Neutrophil (primary cell): ENCODE measurements at regions not wholly inside any gene's neighbourhood (a gene's known extent, or its start where the extent isn't known, plus 50 kb on each side); places are given as distances from the start of the nearest gene placed in this dataset.

Source experiments
- H3K27ac ChIP-seq: fragments of 200-600 bp; sonication (generic); 2 replicates; pipeline ENCODE4 v1.5.1; 2016; ENCODE audit warnings: mild to moderate bottlenecking, moderate library complexity
- H3K27me3 ChIP-seq: fragments of 200-600 bp; sonication (generic); 2 replicates; pipeline ENCODE4 v1.6.0; 2016; ENCODE audit warnings: mild to moderate bottlenecking
- H3K36me3 ChIP-seq: fragments of 200-600 bp; sonication (generic); 2 replicates; pipeline ENCODE4 v1.5.1; 2017
- H3K4me1 ChIP-seq, 2 experiments: fragments of 200-600 bp in 1 of 2; sonication (generic) in 1 of 2; 1 replicate in 1 of 2; 2 replicates in 1 of 2; pipeline versions ENCODE4 v1.5.1 to v1.6.1; 2013 to 2016; ENCODE audit warnings: low read depth in 1 of 2, low read length in 1 of 2, mild to moderate bottlenecking in 1 of 2, moderate library complexity in 1 of 2; ENCODE audit not compliant: control insufficient read depth in 1 of 2, insufficient read depth in 1 of 2
- H3K4me3 ChIP-seq, 2 experiments: fragments of 200-600 bp in 1 of 2; sonication (generic) in 1 of 2; 1 replicate in 1 of 2; 2 replicates in 1 of 2; pipeline ENCODE4 v1.5.1; 2013 to 2016; ENCODE audit warnings: low read depth in 1 of 2, low read length in 1 of 2, mild to moderate bottlenecking in 1 of 2, moderate library complexity in 1 of 2
- H3K9me3 ChIP-seq: fragments of 200-600 bp; sonication (generic); 2 replicates; pipeline ENCODE4 v1.5.1; 2016
- TF ChIP-seq, protein P1 (sequence below): fragments of 200-600 bp; sonication (generic); IDR thresholded peaks from 2 replicates; pipeline ENCODE4 v1.5.1; 2016; ENCODE audit warnings: antibody characterized with exemption

DNA sequence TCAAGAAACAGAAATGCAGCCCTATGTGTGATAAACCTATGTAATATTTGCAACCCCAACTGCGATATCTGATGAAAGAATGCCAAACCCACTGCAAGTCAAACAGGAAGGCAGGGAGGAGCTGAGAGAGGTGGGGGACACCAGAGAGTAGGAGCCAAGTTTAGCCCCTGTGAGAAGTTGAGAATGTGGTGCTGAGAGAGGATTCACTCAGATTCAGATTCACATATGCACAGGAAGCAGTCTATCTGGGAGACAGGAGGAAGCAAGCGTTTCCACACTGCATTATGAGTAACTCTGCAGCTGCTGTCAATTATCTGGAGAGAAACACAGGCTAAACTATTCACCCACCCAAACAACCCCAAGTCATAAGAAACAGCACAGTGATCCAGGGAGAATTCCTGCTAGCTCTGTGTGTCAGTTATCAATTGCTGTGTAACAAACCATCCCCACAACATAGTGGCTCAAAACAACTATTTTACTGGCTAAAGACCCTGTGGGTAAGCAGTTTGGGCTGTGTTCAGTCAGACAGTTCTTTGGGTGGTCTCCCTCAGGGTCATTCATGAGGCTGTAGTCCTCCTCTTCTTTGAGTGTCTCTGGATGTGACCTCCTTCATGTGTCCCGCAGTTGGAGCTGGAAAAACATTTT, 161.9 kb upstream of the RAI14 start:
- Histone ChIP-seq H3K9me3 (no peaks in the 10 kb centered on the region), H3K4me1 (no peaks in the 10 kb centered on the region), H3K27ac (no peak overlapping the region)

DNA sequence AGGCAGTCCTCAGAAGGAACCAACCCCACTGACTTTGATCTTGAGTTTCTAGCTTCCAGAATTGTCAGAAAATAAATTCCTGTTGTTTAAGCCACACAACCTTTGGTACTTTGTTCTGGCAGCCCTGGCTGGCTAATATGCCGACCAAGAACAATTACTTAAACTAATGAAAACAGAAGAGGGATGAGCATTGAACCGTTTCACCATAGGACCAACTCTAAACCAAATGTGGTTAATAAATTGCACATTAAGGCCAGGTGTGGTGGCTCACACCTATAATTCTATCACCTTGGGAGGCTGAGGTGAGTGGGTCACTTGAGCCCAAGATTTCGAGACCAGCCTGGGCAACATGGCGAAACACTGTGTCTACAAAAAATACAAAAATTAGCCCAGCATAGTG, 160.9 kb upstream of the RAI14 start:
- H3K4me3 ChIP-seq = no peak overlapping the region
- no peaks in the 10 kb centered on the region for H3K27me3 ChIP-seq
- H3K36me3 ChIP-seq = no peaks in the 10 kb centered on the region
- H3K27ac ChIP-seq = no peak overlapping the region
- no peaks in the 10 kb centered on the region for H3K9me3 ChIP-seq
- no peaks in the 10 kb centered on the region for H3K4me1 ChIP-seq
- TF ChIP-seq, protein P1, sequence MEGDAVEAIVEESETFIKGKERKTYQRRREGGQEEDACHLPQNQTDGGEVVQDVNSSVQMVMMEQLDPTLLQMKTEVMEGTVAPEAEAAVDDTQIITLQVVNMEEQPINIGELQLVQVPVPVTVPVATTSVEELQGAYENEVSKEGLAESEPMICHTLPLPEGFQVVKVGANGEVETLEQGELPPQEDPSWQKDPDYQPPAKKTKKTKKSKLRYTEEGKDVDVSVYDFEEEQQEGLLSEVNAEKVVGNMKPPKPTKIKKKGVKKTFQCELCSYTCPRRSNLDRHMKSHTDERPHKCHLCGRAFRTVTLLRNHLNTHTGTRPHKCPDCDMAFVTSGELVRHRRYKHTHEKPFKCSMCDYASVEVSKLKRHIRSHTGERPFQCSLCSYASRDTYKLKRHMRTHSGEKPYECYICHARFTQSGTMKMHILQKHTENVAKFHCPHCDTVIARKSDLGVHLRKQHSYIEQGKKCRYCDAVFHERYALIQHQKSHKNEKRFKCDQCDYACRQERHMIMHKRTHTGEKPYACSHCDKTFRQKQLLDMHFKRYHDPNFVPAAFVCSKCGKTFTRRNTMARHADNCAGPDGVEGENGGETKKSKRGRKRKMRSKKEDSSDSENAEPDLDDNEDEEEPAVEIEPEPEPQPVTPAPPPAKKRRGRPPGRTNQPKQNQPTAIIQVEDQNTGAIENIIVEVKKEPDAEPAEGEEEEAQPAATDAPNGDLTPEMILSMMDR = no peak

More for the DNA sequence above, 161.9 kb upstream of the RAI14 start:
- Histone ChIP-seq H3K36me3 (no peaks in the 10 kb centered on the region), H3K27me3 (no peaks in the 10 kb centered on the region), H3K4me3 (no peak overlapping the region)
- TF ChIP-seq, protein P1 = no peak

DNA sequence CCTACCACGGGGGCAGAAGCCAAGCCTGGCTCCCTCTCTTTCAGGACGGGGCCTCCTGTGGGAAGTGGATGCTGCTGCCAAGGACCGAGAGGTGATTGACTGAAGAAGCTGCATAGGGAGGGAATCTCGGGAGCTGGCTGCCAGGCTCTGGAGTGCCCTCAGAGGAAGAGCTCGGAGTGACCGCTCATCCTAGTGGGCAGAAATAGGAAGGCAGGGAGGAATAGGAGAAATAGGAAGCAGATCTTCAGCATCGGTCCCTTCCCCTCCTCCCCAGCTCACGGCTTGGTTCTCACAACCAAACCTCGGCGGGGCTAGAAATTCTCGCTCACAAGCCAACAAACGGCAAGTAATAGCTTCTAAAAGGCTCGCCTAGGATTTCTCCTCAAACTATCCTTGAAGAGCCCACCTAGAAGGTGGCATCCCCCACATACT, 159.9 kb upstream of the RAI14 start:
- Histone ChIP-seq H3K4me1 (no peaks in the 10 kb centered on the region), H3K27ac (no peak overlapping the region), H3K9me3 (no peaks in the 10 kb centered on the region), H3K4me3 (no peak overlapping the region), H3K27me3 (no peaks in the 10 kb centered on the region), H3K36me3 (no peaks in the 10 kb centered on the region)
- TF ChIP-seq, protein P1 = no peak

DNA sequence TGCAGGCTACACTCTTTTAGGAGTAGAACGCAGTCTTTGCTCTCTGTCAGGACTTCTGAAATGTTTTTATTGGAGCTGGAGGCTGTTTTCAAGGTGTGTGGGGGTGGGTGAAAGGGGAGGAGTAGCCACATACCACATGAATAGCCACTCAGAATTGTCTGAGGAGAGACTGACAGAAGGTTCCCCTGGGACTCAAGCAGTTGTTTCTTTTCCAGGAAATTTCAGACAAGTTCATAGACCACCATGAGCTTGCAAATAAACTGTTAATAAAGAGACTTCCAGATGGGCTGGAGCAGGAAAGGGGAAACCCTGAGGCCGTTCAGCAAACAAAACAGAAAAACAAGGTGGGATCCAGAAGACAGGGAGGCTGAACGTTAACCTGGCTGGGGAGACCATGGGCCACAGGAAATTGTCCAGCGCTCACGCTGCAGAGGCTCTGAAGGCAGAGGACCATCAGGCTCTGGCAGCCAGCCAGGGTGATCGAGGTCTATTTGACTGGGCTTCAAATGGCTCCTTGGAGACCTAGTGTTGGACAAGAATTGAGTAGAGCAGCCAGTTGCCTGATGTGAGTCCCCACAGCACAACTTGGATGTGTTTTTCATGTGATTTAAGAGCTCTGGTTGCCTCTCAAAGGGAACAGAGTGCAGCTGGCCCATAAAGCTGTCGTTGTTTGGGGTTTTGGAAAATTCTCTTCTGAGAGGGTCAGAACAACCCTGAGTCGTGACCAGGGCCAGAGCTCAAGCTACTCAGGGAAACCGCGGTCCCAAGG, 159.2 kb upstream of the RAI14 start:
- Histone ChIP-seq H3K9me3 (no peaks in the 10 kb centered on the region), H3K4me3 (no peak overlapping the region), H3K27me3 (no peaks in the 10 kb centered on the region), H3K4me1 (no peaks in the 10 kb centered on the region), H3K36me3 (no peaks in the 10 kb centered on the region), H3K27ac (no peak overlapping the region)
- TF ChIP-seq, protein P1 = no peak

DNA sequence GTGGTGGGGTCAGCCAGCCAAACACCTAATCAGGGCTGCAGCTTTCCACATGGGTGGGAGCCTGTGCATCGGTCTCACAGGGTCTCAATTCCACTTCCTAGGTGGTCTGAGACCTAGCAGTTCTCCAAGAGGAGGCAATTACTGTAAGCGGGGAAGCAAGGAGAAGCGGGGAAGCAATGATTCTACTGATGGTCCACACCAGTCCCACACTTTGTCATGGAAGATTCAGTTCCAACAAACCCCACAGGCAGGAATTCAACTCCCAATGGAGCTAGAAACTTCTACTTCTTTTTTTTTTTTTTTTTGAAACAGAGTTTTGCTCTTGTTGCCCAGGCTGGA, 158.7 kb upstream of the RAI14 start:
- Histone ChIP-seq H3K4me3 (no peak overlapping the region), H3K27ac (no peak overlapping the region), H3K4me1 (no peaks in the 10 kb centered on the region), H3K27me3 (no peaks in the 10 kb centered on the region), H3K36me3 (no peaks in the 10 kb centered on the region), H3K9me3 (no peaks in the 10 kb centered on the region)
- TF ChIP-seq, protein P1 = no peak
